Omental fat pad (tissue), 3 donors: ENCODE measurements at regions not wholly inside any gene's neighbourhood (a gene's known extent, or its start where the extent isn't known, plus 50 kb on each side); places are given as distances from the start of the nearest gene placed in this dataset.

Experiments used
- ATAC-seq: fragments of 150-250 bp; one replicate; pipeline ENCODE4 v1.9.1; 2016; ENCODE audit warnings: mild to moderate bottlenecking, moderate library complexity; ENCODE audit not compliant: low FRiP score
- DNase-seq: peaks from one replicate; pipeline ENCODE4 v3.0.0-alpha.2; 2019; ENCODE audit warnings: low spot score
- TF ChIP-seq, protein P1 (sequence below), 3 donors: fragments of 450-650 bp; IDR thresholded peaks; one replicate each; pipeline ENCODE4 v1.5.1; 2016 to 2017; ENCODE audit warnings: antibody characterized with exemption in 3 of 3, mild to moderate bottlenecking in 3 of 3, moderate library complexity in 2 of 3

DNA sequence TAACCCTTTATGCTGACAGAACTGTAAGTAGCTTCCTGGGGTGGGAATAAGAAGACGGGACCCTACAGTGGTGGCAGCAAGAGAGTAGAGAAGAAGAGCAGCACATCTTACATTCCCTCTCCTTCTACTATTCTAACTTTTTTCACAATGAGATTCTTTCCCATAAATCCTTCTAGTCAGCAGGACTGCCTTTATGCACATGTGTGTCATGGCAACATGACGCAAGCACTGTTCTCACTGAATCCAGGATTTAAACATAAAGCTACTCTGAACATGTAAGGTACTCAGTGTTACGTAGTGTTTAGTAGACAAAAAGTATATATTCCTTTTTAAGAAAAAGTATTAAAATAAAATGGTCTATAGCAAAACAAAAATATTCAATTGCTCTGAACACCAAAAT, 309.7 kb upstream of the LYPLAL1 start:
- DNase-seq, result no peak
- no peak for ATAC-seq
- TF ChIP-seq, protein P1, sequence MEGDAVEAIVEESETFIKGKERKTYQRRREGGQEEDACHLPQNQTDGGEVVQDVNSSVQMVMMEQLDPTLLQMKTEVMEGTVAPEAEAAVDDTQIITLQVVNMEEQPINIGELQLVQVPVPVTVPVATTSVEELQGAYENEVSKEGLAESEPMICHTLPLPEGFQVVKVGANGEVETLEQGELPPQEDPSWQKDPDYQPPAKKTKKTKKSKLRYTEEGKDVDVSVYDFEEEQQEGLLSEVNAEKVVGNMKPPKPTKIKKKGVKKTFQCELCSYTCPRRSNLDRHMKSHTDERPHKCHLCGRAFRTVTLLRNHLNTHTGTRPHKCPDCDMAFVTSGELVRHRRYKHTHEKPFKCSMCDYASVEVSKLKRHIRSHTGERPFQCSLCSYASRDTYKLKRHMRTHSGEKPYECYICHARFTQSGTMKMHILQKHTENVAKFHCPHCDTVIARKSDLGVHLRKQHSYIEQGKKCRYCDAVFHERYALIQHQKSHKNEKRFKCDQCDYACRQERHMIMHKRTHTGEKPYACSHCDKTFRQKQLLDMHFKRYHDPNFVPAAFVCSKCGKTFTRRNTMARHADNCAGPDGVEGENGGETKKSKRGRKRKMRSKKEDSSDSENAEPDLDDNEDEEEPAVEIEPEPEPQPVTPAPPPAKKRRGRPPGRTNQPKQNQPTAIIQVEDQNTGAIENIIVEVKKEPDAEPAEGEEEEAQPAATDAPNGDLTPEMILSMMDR (IDR thresholded peaks at IDR 0.05), result no peak

DNA sequence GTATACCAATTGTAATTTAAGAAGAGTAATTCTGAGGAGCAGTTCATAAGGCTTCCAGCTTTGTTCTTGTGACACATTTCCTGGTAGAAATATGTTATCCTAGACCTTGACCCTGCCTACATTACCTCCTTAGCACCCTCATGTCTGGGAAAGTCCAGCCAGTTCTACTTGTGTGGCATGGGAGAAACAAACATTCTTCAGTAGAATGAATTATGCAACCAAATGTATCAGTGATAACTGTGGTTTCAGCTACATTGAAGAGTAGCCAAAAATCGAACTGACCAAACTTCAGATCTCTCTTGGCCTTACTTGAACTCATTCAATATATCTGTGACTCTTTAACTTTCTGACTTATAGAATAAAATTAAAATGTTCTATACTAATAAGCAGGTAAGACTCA, 308.1 kb upstream of the LYPLAL1 start:
- ATAC-seq, result peak; percentile 48
- TF ChIP-seq, protein P1 (IDR thresholded peaks at IDR 0.05), result no peak
- DNase-seq, result no peak

DNA sequence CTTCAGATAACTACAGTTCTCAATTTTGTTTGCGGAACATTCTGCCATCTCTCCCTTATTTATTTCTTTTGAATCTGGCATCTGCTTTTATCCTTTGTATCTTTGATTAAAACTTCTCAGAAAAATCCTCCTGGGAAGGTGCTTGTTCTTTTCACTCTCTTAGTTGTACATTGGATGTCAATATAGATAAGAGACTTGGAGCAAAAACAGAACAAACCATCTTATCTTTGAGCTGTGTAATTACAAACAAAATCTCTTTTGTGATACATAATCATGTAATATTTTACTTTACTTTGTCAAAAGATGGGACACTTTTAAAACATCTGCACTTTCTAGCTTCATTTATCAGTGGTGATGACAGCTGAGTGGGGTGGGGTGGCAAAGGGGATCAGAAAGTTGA, 307.2 kb upstream of the LYPLAL1 start:
- no peak for ATAC-seq
- TF ChIP-seq, protein P1 (IDR thresholded peaks at IDR 0.05), result no peak
- no peak for DNase-seq

DNA sequence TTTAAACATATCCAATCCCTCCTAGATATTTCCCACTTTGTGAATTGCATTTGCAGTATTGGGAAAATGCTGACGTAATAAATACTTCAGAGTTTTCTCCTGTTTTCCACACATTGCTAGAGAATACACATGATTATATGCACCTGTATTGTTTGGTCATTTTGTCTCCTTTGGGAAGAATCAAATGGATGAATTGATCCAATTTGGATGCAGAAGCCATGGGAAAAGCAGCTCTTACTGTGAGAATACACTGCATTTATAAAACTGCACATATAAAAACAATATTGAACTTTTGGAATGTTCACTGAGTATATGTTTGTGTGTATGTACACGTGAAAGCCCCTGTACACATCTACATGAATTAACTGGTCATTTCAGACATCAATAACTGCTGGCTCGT, 306.6 kb upstream of the LYPLAL1 start:
- TF ChIP-seq, protein P1 (IDR thresholded peaks at IDR 0.05), result no peak
- ATAC-seq, result no peak
- DNase-seq, result no peak

DNA sequence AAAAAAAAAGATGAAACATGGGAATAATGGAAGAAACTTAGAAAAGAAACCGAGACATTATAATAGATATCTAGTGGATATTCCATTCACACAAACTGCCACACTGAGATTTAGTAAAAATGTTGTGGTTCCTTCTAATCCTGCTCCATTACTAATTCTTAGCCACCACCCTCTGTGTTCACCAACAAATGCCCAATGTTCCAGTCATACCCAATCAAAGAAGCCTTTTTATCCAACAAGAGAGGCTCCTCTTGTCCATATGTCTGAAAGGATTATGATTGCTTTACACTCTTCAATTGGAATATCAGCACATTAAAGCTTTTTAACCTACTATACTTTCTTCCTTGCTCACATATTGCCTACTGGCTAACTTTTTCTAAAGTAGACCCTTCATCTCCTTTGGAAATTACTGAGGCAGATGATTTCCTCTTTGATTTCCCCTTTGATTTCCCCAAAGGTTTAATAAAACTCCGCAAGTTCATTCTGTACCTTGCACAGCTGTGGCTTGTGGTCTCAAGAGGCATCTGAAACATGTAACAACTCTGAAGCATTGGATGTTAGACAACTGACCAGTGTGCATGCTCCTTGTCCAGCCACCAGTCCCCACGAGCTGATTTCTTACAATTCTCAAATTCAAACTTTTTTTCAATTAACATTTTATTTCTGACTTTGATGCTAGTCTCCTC, 305.6 kb upstream of the LYPLAL1 start:
- DNase-seq (no peak), ATAC-seq (no peak)
- TF ChIP-seq, protein P1 (IDR thresholded peaks at IDR 0.05), result no peak

- TF ChIP-seq, protein P1 (IDR thresholded peaks at IDR 0.05), result no peak
- DNase-seq, result no peak
- no peak for ATAC-seq
These were observed 304.4 kb upstream of the LYPLAL1 start for GRCh38 chr1:218869276-218869675.

DNA sequence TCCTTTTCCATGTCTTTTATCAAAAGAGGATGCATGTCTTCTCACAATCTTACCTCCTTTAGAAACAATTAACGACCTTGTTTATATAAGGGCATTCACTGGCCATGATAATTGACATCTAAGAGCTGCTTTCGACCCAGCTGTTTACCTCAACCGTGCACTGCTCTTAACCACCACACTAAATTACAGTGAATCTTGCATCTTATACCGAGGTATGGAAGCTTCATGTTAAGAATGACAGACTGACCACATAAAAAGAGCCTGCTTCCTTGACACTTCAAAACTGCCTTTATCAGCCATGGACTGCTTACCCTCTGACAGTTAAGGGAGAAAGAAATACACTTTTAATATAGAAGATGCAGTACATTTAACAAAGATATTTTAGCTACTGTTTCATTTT, 301.7 kb upstream of the LYPLAL1 start:
- DNase-seq, result no peak
- ATAC-seq, result no peak
- TF ChIP-seq, protein P1 (IDR thresholded peaks at IDR 0.05), result no peak
